ENCODE measurements at regions not wholly inside any gene's neighbourhood (a gene's known extent, or its start where the extent isn't known, plus 50 kb on each side); places are given as distances from the start of the nearest gene placed in this dataset.

DNA sequence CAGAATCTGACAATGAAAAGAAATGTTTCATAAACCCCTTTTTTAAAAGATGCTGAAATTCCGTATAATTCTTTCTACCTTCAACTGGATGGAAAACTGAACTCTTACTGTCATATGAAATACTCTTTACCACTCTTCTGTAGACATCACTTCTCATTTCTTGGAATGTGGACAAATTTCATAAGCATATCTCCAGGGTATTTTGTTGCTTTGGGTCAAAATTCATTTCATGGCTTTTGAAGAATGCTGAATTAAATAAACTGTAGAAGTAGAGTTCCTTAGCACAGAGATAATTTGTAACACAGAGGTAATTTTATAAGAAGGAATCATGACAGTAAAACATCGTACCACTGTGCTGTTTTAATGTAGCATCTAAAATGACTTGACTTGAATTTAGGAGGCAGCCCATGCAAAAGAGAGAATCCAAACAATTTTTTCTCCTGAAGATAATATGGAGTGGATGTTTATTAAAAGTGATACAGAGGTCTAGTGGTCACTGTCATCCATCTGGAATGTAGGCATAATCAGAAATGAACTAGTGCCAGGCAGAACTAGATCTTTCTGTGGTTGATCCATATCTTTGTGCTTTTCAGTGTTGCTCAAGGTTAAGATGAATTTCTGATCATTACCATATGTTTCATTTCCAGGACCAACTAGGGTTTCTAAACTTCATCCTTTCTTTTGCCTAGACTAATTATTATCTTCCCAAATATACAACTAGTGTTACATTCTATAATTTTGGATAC is 492.0 kb downstream of the KIF20B start:
- H3K79me2 ChIP-seq, result no peaks in the 10 kb centered on the region
- H3K4me1 ChIP-seq, result peaks cover 13% of the 10 kb centered on the region
- H3K9me3 ChIP-seq (ENCODE audit: control insufficient read depth, low read length), result no peaks in the 10 kb centered on the region
- no peak overlapping the region for H3K9ac ChIP-seq
- H3K27me3 ChIP-seq (ENCODE audit: control insufficient read depth, insufficient read depth, low read length), result no peaks in the 10 kb centered on the region
- no peak overlapping the region for H3K4me2 ChIP-seq (ENCODE audit: low read length)
- H3K4me3 ChIP-seq (ENCODE audit: low read depth, low read length), result no peak overlapping the region
- H3K27ac ChIP-seq, result no peak overlapping the region
- H3K36me3 ChIP-seq (ENCODE audit: control insufficient read depth, insufficient read depth, low read length), result no peaks in the 10 kb centered on the region
- TF ChIP-seq CTCF (IDR thresholded peaks at IDR 0.05), result no peak
- H2AFZ ChIP-seq, result no peak overlapping the region

- H3K4me1 ChIP-seq, result peaks cover 13% of the 10 kb centered on the region
- no peak overlapping the region for H3K4me3 ChIP-seq (ENCODE audit: low read depth, low read length)
- no peak overlapping the region for H2AFZ ChIP-seq
- H3K9me3 ChIP-seq (ENCODE audit: control insufficient read depth, low read length), result no peaks in the 10 kb centered on the region
- no peaks in the 10 kb centered on the region for H3K27me3 ChIP-seq (ENCODE audit: control insufficient read depth, insufficient read depth, low read length)
- H3K36me3 ChIP-seq (ENCODE audit: control insufficient read depth, insufficient read depth, low read length), result no peaks in the 10 kb centered on the region
- H3K79me2 ChIP-seq, result no peaks in the 10 kb centered on the region
- no peak overlapping the region for H3K9ac ChIP-seq
- H3K4me2 ChIP-seq (ENCODE audit: low read length), result no peak overlapping the region
- H3K27ac ChIP-seq, result no peak overlapping the region
- TF ChIP-seq CTCF (IDR thresholded peaks at IDR 0.05), result no peak
Observed at GRCh38 chr10:90195288-90195840, 494.0 kb downstream of the KIF20B start.

DNA sequence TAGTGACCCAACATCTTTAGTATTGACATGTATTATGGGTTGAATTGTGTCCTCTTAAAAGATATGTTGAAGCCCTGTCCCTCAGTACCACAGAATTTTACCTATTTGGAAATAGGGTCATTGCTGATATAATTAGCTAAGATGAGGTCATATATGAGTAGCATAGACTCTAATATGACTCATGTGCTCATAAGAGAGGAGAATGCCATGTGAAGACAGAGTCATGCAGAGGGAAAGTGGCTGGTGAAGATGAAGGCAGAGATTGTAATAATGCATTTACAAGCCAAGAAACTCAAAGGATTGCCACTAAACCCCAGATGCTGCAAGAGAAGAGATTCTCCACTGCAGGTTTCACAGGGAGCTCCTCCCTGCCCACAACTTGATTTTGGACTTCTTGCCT is 496.4 kb downstream of the KIF20B start:
- H3K9me3 ChIP-seq (ENCODE audit: control insufficient read depth, low read length), result no peaks in the 10 kb centered on the region
- no peaks in the 10 kb centered on the region for H3K79me2 ChIP-seq
- no peak overlapping the region for H3K4me2 ChIP-seq (ENCODE audit: low read length)
- H3K27ac ChIP-seq, result no peak overlapping the region
- H3K4me1 ChIP-seq, result peaks cover 11% of the 10 kb centered on the region
- H3K9ac ChIP-seq, result no peak overlapping the region
- no peak overlapping the region for H3K4me3 ChIP-seq (ENCODE audit: low read depth, low read length)
- no peaks in the 10 kb centered on the region for H3K27me3 ChIP-seq (ENCODE audit: control insufficient read depth, insufficient read depth, low read length)
- TF ChIP-seq CTCF (IDR thresholded peaks at IDR 0.05), result no peak
- H3K36me3 ChIP-seq (ENCODE audit: control insufficient read depth, insufficient read depth, low read length), result no peaks in the 10 kb centered on the region
- H2AFZ ChIP-seq, result no peak overlapping the region

DNA sequence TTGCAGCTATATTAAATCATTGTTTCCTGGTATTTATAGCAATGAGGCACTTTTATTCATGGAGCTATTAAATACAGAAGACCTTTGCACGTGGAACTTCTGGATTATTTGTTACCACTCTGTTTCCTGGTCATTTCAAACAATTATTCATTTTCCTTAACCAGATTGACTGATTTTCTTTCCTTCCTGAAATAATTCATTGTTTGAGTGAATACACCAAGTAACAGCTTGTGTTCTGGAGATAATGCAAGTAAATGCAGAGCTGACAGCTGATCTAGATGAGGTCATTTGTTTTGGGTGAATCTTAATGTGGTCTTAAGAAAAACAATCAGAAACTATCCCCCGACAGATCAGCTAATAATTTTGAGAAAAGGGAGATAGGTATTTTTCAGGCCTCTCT is 497.7 kb downstream of the KIF20B start:
- no peak for TF ChIP-seq CTCF (IDR thresholded peaks at IDR 0.05)
- no peaks in the 10 kb centered on the region for H3K79me2 ChIP-seq
- H2AFZ ChIP-seq, result no peak overlapping the region
- H3K27me3 ChIP-seq (ENCODE audit: control insufficient read depth, insufficient read depth, low read length), result no peaks in the 10 kb centered on the region
- H3K36me3 ChIP-seq (ENCODE audit: control insufficient read depth, insufficient read depth, low read length), result no peaks in the 10 kb centered on the region
- no peak overlapping the region for H3K4me2 ChIP-seq (ENCODE audit: low read length)
- H3K4me1 ChIP-seq, result no peaks in the 10 kb centered on the region
- no peak overlapping the region for H3K4me3 ChIP-seq (ENCODE audit: low read depth, low read length)
- H3K9me3 ChIP-seq (ENCODE audit: control insufficient read depth, low read length), result no peaks in the 10 kb centered on the region
- no peak overlapping the region for H3K9ac ChIP-seq
- H3K27ac ChIP-seq, result no peak overlapping the region

DNA sequence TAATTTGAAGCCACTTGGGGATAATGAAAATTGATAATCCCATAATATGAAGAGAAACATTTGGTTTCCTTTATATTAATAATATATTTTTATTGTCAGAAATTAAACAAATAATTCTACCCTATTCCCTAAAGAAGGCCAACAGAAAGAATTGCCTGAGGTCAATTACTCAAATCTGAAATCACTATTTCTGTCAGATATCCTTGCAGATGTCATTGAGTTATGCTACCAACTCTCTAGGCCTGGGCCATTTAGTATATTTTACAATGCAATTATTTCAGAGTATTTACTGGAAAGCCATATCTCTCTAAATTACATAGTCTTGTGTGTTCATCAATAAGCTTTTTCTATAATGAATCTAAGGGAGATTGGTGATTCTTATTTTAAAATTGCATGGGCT is 498.1 kb downstream of the KIF20B start:
- H3K4me1 ChIP-seq, result no peaks in the 10 kb centered on the region
- H3K9me3 ChIP-seq (ENCODE audit: control insufficient read depth, low read length), result no peaks in the 10 kb centered on the region
- no peak overlapping the region for H3K27ac ChIP-seq
- no peaks in the 10 kb centered on the region for H3K79me2 ChIP-seq
- H3K9ac ChIP-seq, result no peak overlapping the region
- no peak overlapping the region for H2AFZ ChIP-seq
- H3K4me3 ChIP-seq (ENCODE audit: low read depth, low read length), result no peak overlapping the region
- H3K4me2 ChIP-seq (ENCODE audit: low read length), result no peak overlapping the region
- H3K36me3 ChIP-seq (ENCODE audit: control insufficient read depth, insufficient read depth, low read length), result no peaks in the 10 kb centered on the region
- no peaks in the 10 kb centered on the region for H3K27me3 ChIP-seq (ENCODE audit: control insufficient read depth, insufficient read depth, low read length)
- no peak for TF ChIP-seq CTCF (IDR thresholded peaks at IDR 0.05)

All from parathyroid adenoma (tissue), 2 donors.